HCT116 (cell line): ENCODE measurements at regions not wholly inside any gene's neighbourhood (a gene's known extent, or its start where the extent isn't known, plus 50 kb on each side); places are given as distances from the start of the nearest gene placed in this dataset.

ENCODE experiments used
- CTCF ChIP-seq, 3 experiments: fragments of 200-600 bp in 1 of 3; sonication (generic) in 1 of 3; IDR thresholded peaks in 2 of 3; conservative IDR thresholded peaks in 1 of 3; 2 replicates each; pipeline ENCODE4 v1.5.1; 2012 to 2017; ENCODE audit warnings: low read depth in 2 of 3, low read length in 2 of 3, antibody characterized with exemption in 1 of 3, borderline replicate concordance in 1 of 3, control low read depth in 1 of 3, mild to moderate bottlenecking in 1 of 3, mixed read lengths in 1 of 3, mixed run types in 1 of 3, moderate library complexity in 1 of 3; ENCODE audit not compliant: insufficient read depth in 1 of 3
- EZH2 ChIP-seq: fragments of 200-600 bp; sonication (generic); IDR thresholded peaks from 2 replicates; pipeline ENCODE4 v1.6.1; 2017; ENCODE audit warnings: antibody characterized with exemption, mixed run types
- RAD21 ChIP-seq: IDR thresholded peaks from 2 replicates; pipeline ENCODE4 v1.6.1; 2012; ENCODE audit warnings: low read depth, mild to moderate bottlenecking
- TF ChIP-seq, protein P1 (sequence below): IDR thresholded peaks from 2 replicates; pipeline ENCODE4 v1.6.1; 2011; ENCODE audit warnings: mild to moderate bottlenecking, low read length, moderate library complexity; ENCODE audit not compliant: insufficient replicate concordance; ENCODE audit errors: extremely low read depth

DNA sequence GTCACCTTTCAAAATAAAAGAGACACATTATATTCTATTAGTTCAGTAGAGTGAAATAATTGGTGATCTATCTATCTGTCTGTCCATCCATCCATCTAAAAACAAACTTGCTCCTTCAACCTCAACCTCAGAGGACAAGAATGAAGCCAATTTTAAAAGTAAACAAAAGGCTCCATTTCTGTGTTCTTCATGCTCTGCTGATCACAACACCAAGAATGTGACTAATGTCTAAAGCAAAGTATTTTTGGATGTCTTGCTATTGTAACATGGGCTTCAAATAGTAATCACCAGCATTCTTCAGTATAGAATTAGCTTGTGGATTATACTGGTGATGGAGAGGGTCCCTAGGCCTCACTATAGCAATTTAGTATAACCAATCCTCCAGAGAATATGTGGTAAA lies 1304.4 kb downstream of the MAT2B start:
- TF ChIP-seq CTCF (IDR thresholded peaks at IDR 0.05 in 2 of 3, conservative IDR thresholded peaks at IDR 0.05 in 1 of 3; ENCODE audit: borderline replicate concordance in 1 of 3, insufficient read depth in 1 of 3, low read depth in 2 of 3, low read length in 2 of 3), result no peak
- TF ChIP-seq, protein P1, sequence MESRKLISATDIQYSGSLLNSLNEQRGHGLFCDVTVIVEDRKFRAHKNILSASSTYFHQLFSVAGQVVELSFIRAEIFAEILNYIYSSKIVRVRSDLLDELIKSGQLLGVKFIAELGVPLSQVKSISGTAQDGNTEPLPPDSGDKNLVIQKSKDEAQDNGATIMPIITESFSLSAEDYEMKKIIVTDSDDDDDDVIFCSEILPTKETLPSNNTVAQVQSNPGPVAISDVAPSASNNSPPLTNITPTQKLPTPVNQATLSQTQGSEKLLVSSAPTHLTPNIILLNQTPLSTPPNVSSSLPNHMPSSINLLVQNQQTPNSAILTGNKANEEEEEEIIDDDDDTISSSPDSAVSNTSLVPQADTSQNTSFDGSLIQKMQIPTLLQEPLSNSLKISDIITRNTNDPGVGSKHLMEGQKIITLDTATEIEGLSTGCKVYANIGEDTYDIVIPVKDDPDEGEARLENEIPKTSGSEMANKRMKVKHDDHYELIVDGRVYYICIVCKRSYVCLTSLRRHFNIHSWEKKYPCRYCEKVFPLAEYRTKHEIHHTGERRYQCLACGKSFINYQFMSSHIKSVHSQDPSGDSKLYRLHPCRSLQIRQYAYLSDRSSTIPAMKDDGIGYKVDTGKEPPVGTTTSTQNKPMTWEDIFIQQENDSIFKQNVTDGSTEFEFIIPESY, result no peak
- no peak for TF ChIP-seq RAD21
- no peak for TF ChIP-seq EZH2
